Stimulated activated CD4-positive, alpha-beta T cell treated with anti-CD3 and anti-CD28 coated beads, Interleukin-12 subunit alpha, Interleukin-12 subunit beta, amount 100 ng/mL, for 48 hours (primary cell): ENCODE measurements at regions not wholly inside any gene's neighbourhood (a gene's known extent, or its start where the extent isn't known, plus 50 kb on each side); places are given as distances from the start of the nearest gene placed in this dataset.

Source experiments
- DNase-seq, 3 donors: peaks; one replicate each; pipeline ENCODE4 v3.0.0-alpha.2; 2020; ENCODE audit warnings: low read depth in 2 of 3, low spot score in 1 of 3

GRCh38 chr3:82311901-82312300, 550.5 kb upstream of the GBE1 start:
- DNase-seq: no peak

GRCh38 chr3:82308755-82309154, 547.3 kb upstream of the GBE1 start:
- DNase-seq: no peak

GRCh38 chr3:82306189-82306588, 544.7 kb upstream of the GBE1 start:
- DNase-seq: no peak

- no peak for DNase-seq
These were observed 533.2 kb upstream of the GBE1 start for GRCh38 chr3:82294609-82295008.

GRCh38 chr3:82293867-82294266, 532.4 kb upstream of the GBE1 start:
- no peak for DNase-seq

- no peak for DNase-seq
These were observed 532.0 kb upstream of the GBE1 start for GRCh38 chr3:82293435-82293834.

GRCh38 chr3:82287562-82287961, 526.1 kb upstream of the GBE1 start:
- no peak for DNase-seq

- no peak for DNase-seq
These were observed 519.8 kb upstream of the GBE1 start for GRCh38 chr3:82281205-82281604.

GRCh38 chr3:82276992-82277391, 515.5 kb upstream of the GBE1 start:
- no peak for DNase-seq

GRCh38 chr3:82274897-82275296, 513.5 kb upstream of the GBE1 start:
- DNase-seq: no peak

- no peak for DNase-seq
These were observed 504.3 kb upstream of the GBE1 start for GRCh38 chr3:82265747-82266146.

- no peak for DNase-seq
These were observed 500.7 kb upstream of the GBE1 start for GRCh38 chr3:82262193-82262592.

- no peak for DNase-seq
These were observed 500.2 kb upstream of the GBE1 start for GRCh38 chr3:82261637-82262036.

GRCh38 chr3:82261013-82261412, 499.6 kb upstream of the GBE1 start:
- DNase-seq: no peak

- no peak for DNase-seq
These were observed 498.5 kb upstream of the GBE1 start for GRCh38 chr3:82259994-82260393.

- no peak for DNase-seq
These were observed 478.9 kb upstream of the GBE1 start for GRCh38 chr3:82240322-82240721.

- DNase-seq: no peak
These were observed 474.8 kb upstream of the GBE1 start for GRCh38 chr3:82236257-82236656.

- DNase-seq: no peak
These were observed 468.0 kb upstream of the GBE1 start for GRCh38 chr3:82229397-82229796.

- no peak for DNase-seq
These were observed 463.2 kb upstream of the GBE1 start for GRCh38 chr3:82224661-82225060.

GRCh38 chr3:82222401-82222800, 461.0 kb upstream of the GBE1 start:
- no peak for DNase-seq

- DNase-seq: no peak
These were observed 456.1 kb upstream of the GBE1 start for GRCh38 chr3:82217571-82217970.

GRCh38 chr3:82208002-82208710, 446.7 kb upstream of the GBE1 start:
- no peak for DNase-seq

- no peak for DNase-seq
These were observed 440.8 kb upstream of the GBE1 start for GRCh38 chr3:82202269-82202668.

- DNase-seq: no peak
These were observed 439.9 kb upstream of the GBE1 start for GRCh38 chr3:82201316-82201715.
